SK-N-SH treated with all-trans-retinoic acid at 6 μM for 48 hours (cell line): ENCODE measurements at regions not wholly inside any gene's neighbourhood (a gene's known extent, or its start where the extent isn't known, plus 50 kb on each side); places are given as distances from the start of the nearest gene placed in this dataset.

Experiments
- ATAC-seq: fragments of 200-7000 bp; cut with Tn5 transposase; 3 replicates; pipeline ENCODE4 v1.9.1; 2020; ENCODE audit warnings: mild to moderate bottlenecking, moderate library complexity
- ARNTL ChIP-seq: fragments of 450-650 bp; formaldehyde crosslinking; IDR thresholded peaks from 2 replicates; pipeline ENCODE4 v1.5.0; 2020; ENCODE audit warnings: low read depth, mild to moderate bottlenecking, moderate library complexity, borderline replicate concordance
- BACH2 ChIP-seq: fragments of 250-450 bp; sonication (Bioruptor Pico); IDR thresholded peaks from 2 replicates; pipeline ENCODE4 v1.9.0; 2021; ENCODE audit warnings: mild to moderate bottlenecking, borderline replicate concordance
- CREB5 ChIP-seq: fragments of 250-450 bp; sonication (Bioruptor Pico); IDR thresholded peaks from 2 replicates; pipeline ENCODE4 v1.5.1; 2020; ENCODE audit warnings: low read depth, mild to moderate bottlenecking, moderate library complexity
- CSDC2 ChIP-seq: fragments of 250-450 bp; sonication (Bioruptor Pico); IDR thresholded peaks from 2 replicates; pipeline ENCODE4 v1.5.0; 2020; ENCODE audit warnings: mild to moderate bottlenecking, moderate library complexity
- CSRNP3 ChIP-seq: fragments of 250-450 bp; sonication (Bioruptor Pico); IDR thresholded peaks from 2 replicates; pipeline ENCODE4 v1.5.1; 2021; ENCODE audit warnings: mild to moderate bottlenecking, moderate library complexity
- ESRRG ChIP-seq: fragments of 250-450 bp; sonication (Bioruptor Pico); IDR thresholded peaks from 2 replicates; pipeline ENCODE4 v1.6.1; 2021; ENCODE audit warnings: mild to moderate bottlenecking
- GLIS3 ChIP-seq: fragments of 250-450 bp; sonication (Bioruptor Pico); IDR thresholded peaks from 2 replicates; pipeline ENCODE4 v1.5.0; 2020; ENCODE audit warnings: mild to moderate bottlenecking, moderate library complexity
- ISL1 ChIP-seq: fragments of 250-450 bp; sonication (Bioruptor Pico); IDR thresholded peaks from 2 replicates; pipeline ENCODE4 v2.1.2; 2022; ENCODE audit warnings: mild to moderate bottlenecking, moderate library complexity
- OSR1 ChIP-seq: fragments of 250-450 bp; sonication (Bioruptor Pico); IDR thresholded peaks from 2 replicates; pipeline ENCODE4 v1.8.0; 2022; ENCODE audit warnings: moderate library complexity, mild to moderate bottlenecking, inconsistent platforms
- PATZ1 ChIP-seq: fragments of 250-450 bp; sonication (Bioruptor Pico); IDR thresholded peaks from 2 replicates; pipeline ENCODE4 v1.8.0; 2020; ENCODE audit warnings: mild to moderate bottlenecking, moderate library complexity, borderline replicate concordance
- POU6F1 ChIP-seq: fragments of 250-450 bp; sonication (Bioruptor Pico); IDR thresholded peaks from 2 replicates; pipeline ENCODE4 v1.8.0; 2021; ENCODE audit warnings: low read depth, mild to moderate bottlenecking, moderate library complexity, borderline replicate concordance
- PPARA ChIP-seq: fragments of 250-450 bp; sonication (Bioruptor Pico); IDR thresholded peaks from 2 replicates; pipeline ENCODE4 v1.5.0; 2020; ENCODE audit warnings: mild to moderate bottlenecking, borderline replicate concordance
- RARB ChIP-seq: fragments of 250-450 bp; sonication (Bioruptor Pico); IDR thresholded peaks from 2 replicates; pipeline ENCODE4 v1.8.0; 2021; ENCODE audit warnings: mild to moderate bottlenecking, moderate library complexity
- TCF4 ChIP-seq: fragments of 250-450 bp; sonication (Bioruptor Pico); IDR thresholded peaks from 2 replicates; pipeline ENCODE4 v1.8.0; 2021; ENCODE audit warnings: mild to moderate bottlenecking, moderate library complexity, borderline replicate concordance
- TOX ChIP-seq: fragments of 250-450 bp; sonication (Bioruptor Pico); IDR thresholded peaks from 2 replicates; pipeline ENCODE4 v1.8.0; 2021; ENCODE audit warnings: mild to moderate bottlenecking, moderate library complexity, borderline replicate concordance
- TSHZ2 ChIP-seq: fragments of 250-450 bp; sonication (Bioruptor Pico); IDR thresholded peaks from 2 replicates; pipeline ENCODE4 v1.5.0; 2020; ENCODE audit warnings: mild to moderate bottlenecking, moderate library complexity
- ZC3H10 ChIP-seq: fragments of 250-450 bp; sonication (Bioruptor Pico); IDR thresholded peaks from 2 replicates; pipeline ENCODE4 v1.5.1; 2021; ENCODE audit warnings: mild to moderate bottlenecking, moderate library complexity
- ZFP3 ChIP-seq: fragments of 250-450 bp; sonication (Bioruptor Pico); IDR thresholded peaks from 2 replicates; pipeline ENCODE4 v1.5.0; 2020; ENCODE audit warnings: mild to moderate bottlenecking, moderate library complexity
- ZFP30 ChIP-seq: fragments of 450-650 bp; formaldehyde crosslinking; IDR thresholded peaks from 2 replicates; pipeline ENCODE4 v1.5.0; 2022; ENCODE audit warnings: mild to moderate bottlenecking, moderate library complexity
- ZNF565 ChIP-seq: fragments of 450-650 bp; formaldehyde crosslinking; conservative IDR thresholded peaks from 2 replicates; pipeline ENCODE4 v1.5.0; 2020; ENCODE audit warnings: low read depth, mild to moderate bottlenecking, moderate library complexity
- ZNF70 ChIP-seq: fragments of 450-650 bp; formaldehyde crosslinking; IDR thresholded peaks from 2 replicates; pipeline ENCODE4 v1.5.0; 2020; ENCODE audit warnings: mild to moderate bottlenecking, moderate library complexity
- ZNF8 ChIP-seq: fragments of 450-650 bp; formaldehyde crosslinking; IDR thresholded peaks from 2 replicates; pipeline ENCODE4 v1.5.0; 2020; ENCODE audit warnings: mild to moderate bottlenecking, moderate library complexity

GRCh38 chr3:162847511-162847910, 1350.9 kb downstream of the OTOL1 start (continued):
- TF ChIP-seq PATZ1 (CRISPR knock-in tag) (no peak), ZFP3 (no peak), OSR1 (CRISPR knock-in tag) (no peak), ZFP30 (CRISPR knock-in tag) (no peak), TOX (CRISPR knock-in tag) (no peak), ZNF8 (no peak), ISL1 (no peak)

- no peak for ATAC-seq
- no peak for TF ChIP-seq CSRNP3
- TF ChIP-seq PATZ1 (CRISPR knock-in tag), result no peak
- no peak for TF ChIP-seq ZC3H10 (CRISPR knock-in tag)
- TF ChIP-seq TOX (CRISPR knock-in tag), result no peak
Observed at GRCh38 chr3:162863579-162863978, 1367.0 kb downstream of the OTOL1 start.

- peak; percentile 50; the same call in 1 of the 3 replicates for ATAC-seq
- TF ChIP-seq ZC3H10 (CRISPR knock-in tag) (no peak), CSRNP3 (no peak), ZNF565 (no peak), RARB (no peak), CSDC2 (CRISPR knock-in tag) (no peak), ZFP30 (CRISPR knock-in tag) (no peak), TSHZ2 (CRISPR knock-in tag) (no peak), TOX (CRISPR knock-in tag) (no peak), GLIS3 (CRISPR knock-in tag) (no peak), ZNF70 (CRISPR knock-in tag) (no peak), PATZ1 (CRISPR knock-in tag) (no peak), ARNTL (CRISPR knock-in tag) (no peak), ESRRG (CRISPR knock-in tag) (no peak), CREB5 (CRISPR knock-in tag) (no peak), BACH2 (CRISPR knock-in tag) (no peak), ZNF8 (no peak), PPARA (CRISPR knock-in tag) (no peak), ISL1 (no peak), POU6F1 (CRISPR knock-in tag) (no peak), TCF4 (CRISPR knock-in tag) (no peak)
Observed at GRCh38 chr3:162865466-162865865, 1368.9 kb downstream of the OTOL1 start.
